ENCODE measurements at regions not wholly inside any gene's neighbourhood (a gene's known extent, or its start where the extent isn't known, plus 50 kb on each side); places are given as distances from the start of the nearest gene placed in this dataset.

GRCh38 chr1:168842306-168842705, 113.3 kb upstream of the DPT start:
- DNase-seq, result no peak
- no peak overlapping the region for H3K4me3 ChIP-seq
- TF ChIP-seq CTCF (IDR thresholded peaks at IDR 0.05), result no peak
- no peaks in the 10 kb centered on the region for H3K27me3 ChIP-seq
- no peaks in the 10 kb centered on the region for H3K9me3 ChIP-seq
- intact Hi-C loops (cut with DNase I), result no loop called here
- no peak for ATAC-seq
- H3K4me1 ChIP-seq, result peaks cover 7% of the 10 kb centered on the region
- no peak overlapping the region for H3K27ac ChIP-seq
- no peaks in the 10 kb centered on the region for H3K36me3 ChIP-seq

GRCh38 chr1:168842916-168843315, 113.9 kb upstream of the DPT start:
- peak; percentile 50 for ATAC-seq
- Histone ChIP-seq H3K36me3 (no peaks in the 10 kb centered on the region), H3K4me1 (peaks cover 7% of the 10 kb centered on the region), H3K4me3 (no peak overlapping the region), H3K9me3 (no peaks in the 10 kb centered on the region), H3K27ac (no peak overlapping the region), H3K27me3 (no peaks in the 10 kb centered on the region)
- no peak for TF ChIP-seq CTCF (IDR thresholded peaks at IDR 0.05)
- intact Hi-C loops (cut with DNase I), result no loop called here
- DNase-seq, result no peak

- intact Hi-C loops (cut with DNase I), result no loop called here
- TF ChIP-seq CTCF (IDR thresholded peaks at IDR 0.05), result no peak
- H3K27me3 ChIP-seq, result no peaks in the 10 kb centered on the region
- no peaks in the 10 kb centered on the region for H3K9me3 ChIP-seq
- H3K27ac ChIP-seq, result no peak overlapping the region
- H3K4me1 ChIP-seq, result peaks cover 7% of the 10 kb centered on the region
- no peak overlapping the region for H3K4me3 ChIP-seq
- no peaks in the 10 kb centered on the region for H3K36me3 ChIP-seq
- ATAC-seq (no peak), DNase-seq (no peak)
These were observed 114.4 kb upstream of the DPT start for GRCh38 chr1:168843401-168843800.

- Histone ChIP-seq H3K27me3 (no peaks in the 10 kb centered on the region), H3K4me1 (peaks cover 7% of the 10 kb centered on the region), H3K9me3 (no peaks in the 10 kb centered on the region), H3K4me3 (no peak overlapping the region), H3K36me3 (no peaks in the 10 kb centered on the region), H3K27ac (no peak overlapping the region)
- DNase-seq (no peak), ATAC-seq (no peak)
- no peak for TF ChIP-seq CTCF (IDR thresholded peaks at IDR 0.05)
- intact Hi-C loops (cut with DNase I), result no loop called here
These were observed 114.9 kb upstream of the DPT start for GRCh38 chr1:168843950-168844349.

- no peaks in the 10 kb centered on the region for H3K27me3 ChIP-seq
- DNase-seq, result no peak
- no peaks in the 10 kb centered on the region for H3K36me3 ChIP-seq
- H3K27ac ChIP-seq, result no peak overlapping the region
- no peaks in the 10 kb centered on the region for H3K9me3 ChIP-seq
- intact Hi-C loops (cut with DNase I), result no loop called here
- H3K4me1 ChIP-seq, result peaks cover 7% of the 10 kb centered on the region
- no peak overlapping the region for H3K4me3 ChIP-seq
- no peak for TF ChIP-seq CTCF (IDR thresholded peaks at IDR 0.05)
- ATAC-seq, result peak; percentile 48
These were observed 116.1 kb upstream of the DPT start for GRCh38 chr1:168845140-168845539.

- Histone ChIP-seq H3K27ac (no peak overlapping the region), H3K27me3 (no peaks in the 10 kb centered on the region), H3K4me3 (no peak overlapping the region), H3K36me3 (no peaks in the 10 kb centered on the region), H3K4me1 (peaks cover 7% of the 10 kb centered on the region), H3K9me3 (no peaks in the 10 kb centered on the region)
- TF ChIP-seq CTCF (IDR thresholded peaks at IDR 0.05), result no peak
- intact Hi-C loops (cut with DNase I), result no loop called here
- ATAC-seq, result no peak
- no peak for DNase-seq
These were observed 119.0 kb upstream of the DPT start for GRCh38 chr1:168848051-168848450.
